ENCODE measurements at regions not wholly inside any gene's neighbourhood (a gene's known extent, or its start where the extent isn't known, plus 50 kb on each side); places are given as distances from the start of the nearest gene placed in this dataset.

DNA sequence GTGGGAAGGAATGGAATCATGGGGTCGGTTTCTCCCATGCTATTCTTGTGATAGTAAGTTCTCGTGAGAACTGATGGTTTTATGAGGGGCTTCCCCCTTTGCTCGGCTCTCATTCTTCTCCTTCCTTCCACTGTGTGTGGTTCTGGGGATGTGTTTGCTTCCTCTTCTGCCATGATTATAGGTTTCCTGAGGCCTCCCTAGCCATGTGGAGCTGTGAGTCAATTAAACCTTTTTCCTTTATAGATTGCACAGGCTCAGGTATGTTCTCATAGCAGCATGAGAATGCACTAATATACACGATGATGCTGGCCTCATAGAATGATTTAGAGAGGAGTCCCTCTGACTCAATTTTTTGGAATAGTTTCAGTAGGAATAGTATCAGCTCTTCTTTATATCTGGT lies 195.4 kb upstream of the IVNS1ABP start:
- no peak for DNase-seq

DNA sequence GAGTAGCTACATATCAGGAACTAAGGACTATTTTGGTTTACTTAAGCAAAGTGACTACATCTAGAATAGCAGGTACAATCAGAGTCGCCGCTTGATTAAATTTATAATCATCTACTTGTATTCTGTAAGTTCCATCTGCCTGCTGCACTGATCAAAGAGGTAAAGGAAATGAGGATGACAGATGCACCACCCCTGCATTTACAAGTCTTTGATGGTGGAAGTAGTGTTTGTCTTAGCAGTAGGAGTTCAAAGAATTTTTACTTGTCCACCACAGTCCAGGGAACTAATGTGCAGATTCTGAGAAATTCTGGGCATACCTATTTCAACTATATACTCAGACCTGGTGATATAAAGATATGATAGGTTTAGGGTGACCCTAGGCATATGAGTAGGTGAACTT lies 184.1 kb upstream of the IVNS1ABP start:
- no peak for DNase-seq

GRCh38 chr1:185500001-185500626 lies 183.1 kb upstream of the IVNS1ABP start:
- no peak for DNase-seq

DNA sequence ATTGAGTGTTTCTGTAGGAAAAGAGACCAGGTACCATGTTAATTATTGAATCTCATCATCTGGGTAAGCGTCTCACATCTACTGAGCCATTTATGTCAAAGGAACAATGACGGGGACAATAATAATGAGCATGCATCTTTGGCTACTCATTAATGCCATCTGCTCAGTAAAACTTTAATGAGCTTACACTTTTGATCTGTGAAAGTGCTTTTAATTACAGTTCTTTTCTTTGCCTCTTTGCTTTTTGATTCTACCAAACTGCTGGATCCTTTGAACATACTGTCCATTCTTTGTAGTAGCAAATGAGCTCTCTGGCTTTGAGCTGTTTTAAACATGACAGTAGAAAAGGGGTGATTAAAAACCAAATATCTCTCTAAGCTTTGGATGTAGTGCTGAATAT lies 181.2 kb upstream of the IVNS1ABP start:
- DNase-seq: no peak

DNA sequence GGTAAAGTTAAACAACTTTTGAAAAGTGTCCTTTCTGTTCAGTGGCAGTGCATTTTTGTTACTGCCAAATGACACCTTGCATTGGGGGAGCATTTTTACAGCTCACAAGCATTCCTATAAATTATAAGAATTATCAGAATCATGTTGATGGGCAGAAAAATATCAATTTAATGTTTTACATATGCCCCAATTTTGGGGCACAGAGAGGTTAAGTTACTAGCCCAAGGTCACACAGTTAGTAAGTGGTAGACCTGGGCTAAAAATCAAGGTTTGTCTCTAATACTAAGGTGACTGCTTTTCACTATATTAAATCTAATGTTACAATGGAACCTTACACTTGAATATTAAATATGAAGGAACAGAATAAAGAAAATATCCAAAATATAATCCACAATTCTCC lies 180.1 kb upstream of the IVNS1ABP start:
- no peak for DNase-seq

DNA sequence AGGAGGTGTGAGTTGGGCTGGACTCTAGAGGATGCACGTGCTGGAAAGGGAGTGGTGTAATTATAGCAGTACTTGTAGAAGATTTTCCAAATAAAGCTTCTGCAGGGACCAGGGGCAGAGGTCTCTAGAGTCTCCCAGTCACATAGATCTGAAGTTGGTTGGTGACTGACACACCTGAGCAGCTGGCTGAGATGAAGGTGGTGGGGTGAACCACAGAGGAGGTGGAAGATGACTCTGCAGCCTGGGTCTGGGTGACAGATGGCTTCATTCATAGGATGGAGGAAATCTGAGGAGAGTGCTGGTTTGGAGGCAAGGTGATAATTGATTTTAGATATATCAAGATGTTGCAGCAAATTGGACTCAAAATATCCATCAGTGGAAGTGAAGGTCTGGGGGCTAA lies 178.9 kb upstream of the IVNS1ABP start:
- DNase-seq: no peak

GRCh38 chr1:185495007-185495406 lies 178.0 kb upstream of the IVNS1ABP start:
- no peak for DNase-seq

DNA sequence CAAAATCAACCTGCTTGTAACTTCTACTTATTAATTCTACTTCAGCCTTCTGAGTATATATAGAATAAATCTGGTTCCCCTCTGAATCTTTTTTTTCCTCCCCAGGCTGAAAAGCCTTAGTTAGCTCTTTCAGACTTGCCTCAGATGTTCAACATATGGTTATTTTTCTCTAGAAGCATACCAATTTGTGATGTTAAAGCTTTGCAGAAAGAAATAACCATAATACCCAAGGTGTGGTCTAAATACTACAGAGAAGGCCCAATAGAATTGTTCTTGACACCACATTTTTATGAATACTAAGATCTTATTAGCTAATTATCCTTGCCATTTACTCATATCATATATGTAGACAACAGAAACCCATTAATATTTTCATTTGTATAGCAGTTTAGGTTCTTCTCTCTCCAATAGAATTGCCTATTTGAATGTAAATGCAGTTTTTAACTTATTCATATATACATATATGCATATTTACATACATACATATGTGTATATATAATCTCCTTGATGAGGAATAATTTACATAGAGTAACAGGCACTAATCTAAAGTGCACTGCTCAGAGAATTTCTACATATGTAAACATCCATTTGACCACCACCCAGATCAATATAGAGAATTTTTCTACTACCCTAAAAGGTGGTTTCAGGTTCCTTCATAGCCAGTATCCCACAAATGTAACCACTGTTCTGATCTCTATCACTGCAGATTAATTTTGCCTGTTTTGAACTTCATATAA lies 175.2 kb upstream of the IVNS1ABP start:
- no peak for DNase-seq

GRCh38 chr1:185491604-185492003 lies 174.6 kb upstream of the IVNS1ABP start:
- DNase-seq: no peak

DNA sequence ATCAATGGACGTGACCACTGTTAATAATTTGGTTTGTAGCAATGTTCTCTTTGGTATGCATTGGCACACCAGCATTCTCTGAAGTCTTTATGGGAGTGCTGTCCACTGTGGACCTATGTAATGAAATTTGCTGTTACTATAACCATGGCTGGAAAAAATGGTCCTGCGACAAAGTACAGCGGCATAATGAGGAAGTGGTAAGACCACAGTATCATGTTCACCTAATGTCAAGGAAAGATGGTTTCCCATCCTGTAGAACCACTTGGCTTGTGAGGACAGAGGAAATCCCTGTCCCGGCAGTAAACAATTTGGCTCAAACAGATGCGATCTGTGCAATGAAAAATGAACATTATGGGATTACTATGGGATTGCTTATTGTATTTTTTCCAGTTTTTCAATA lies 173.9 kb upstream of the IVNS1ABP start:
- DNase-seq: no peak

DNA sequence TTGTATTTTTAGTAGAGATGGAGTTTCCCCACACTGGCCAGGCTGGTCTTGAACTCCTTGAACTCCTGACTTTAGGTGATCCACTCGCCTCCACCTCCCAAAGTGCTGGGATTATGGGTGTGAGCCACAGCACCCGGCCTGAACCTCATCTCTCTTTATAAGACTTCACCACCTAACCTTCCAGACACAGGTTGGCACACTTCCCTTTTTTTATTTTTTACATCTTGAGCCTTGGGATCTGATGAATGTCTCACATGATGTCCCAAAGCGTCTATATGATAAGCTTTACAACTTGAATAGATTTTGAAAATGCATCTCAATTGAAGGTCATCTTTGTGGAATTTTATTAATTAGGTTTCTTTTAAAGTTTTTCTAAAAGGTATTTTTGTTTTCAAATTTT lies 172.4 kb upstream of the IVNS1ABP start:
- no peak for DNase-seq

GRCh38 chr1:185488808-185489207 lies 171.8 kb upstream of the IVNS1ABP start:
- no peak for DNase-seq

DNA sequence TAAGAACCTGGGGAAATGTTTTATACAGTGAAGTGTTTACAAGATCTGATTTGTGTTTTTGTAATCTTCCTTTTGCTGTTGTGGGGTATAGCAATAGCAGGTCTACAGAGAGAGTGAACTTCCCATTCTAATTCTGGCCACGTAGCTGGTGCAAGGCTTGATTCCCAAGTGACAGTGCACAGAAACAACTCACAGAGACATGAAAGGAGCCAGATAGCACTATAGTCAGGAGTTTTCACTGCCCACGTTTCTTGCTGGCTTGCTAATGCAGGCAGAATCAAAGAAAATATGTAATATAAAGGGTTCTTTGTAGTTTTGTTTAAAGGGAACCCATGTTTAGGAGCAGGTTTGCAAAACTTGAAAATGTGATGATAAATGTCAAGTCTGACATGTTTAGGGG lies 170.9 kb upstream of the IVNS1ABP start:
- DNase-seq: no peak

DNA sequence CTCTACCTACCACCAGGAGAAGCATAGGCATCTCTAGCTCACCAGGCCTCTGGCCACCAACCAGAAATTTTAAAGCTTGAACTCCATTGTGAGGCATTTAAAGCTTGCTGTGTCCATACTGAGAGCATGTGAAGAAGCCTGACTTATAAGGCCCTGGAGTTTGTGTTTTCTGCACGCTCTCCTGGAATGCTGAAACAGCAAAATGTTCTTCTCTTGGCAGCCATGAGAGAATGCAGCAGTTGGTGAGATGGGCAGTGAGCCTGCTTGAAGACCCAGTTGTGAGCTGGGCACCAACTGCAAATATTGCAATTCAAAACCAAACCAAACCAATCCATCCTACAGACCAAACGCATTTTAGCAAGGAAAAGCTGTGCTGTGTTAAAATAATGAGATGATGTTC lies 170.0 kb upstream of the IVNS1ABP start:
- DNase-seq: no peak

- no peak for DNase-seq
These were observed 169.3 kb upstream of the IVNS1ABP start for GRCh38 chr1:185486346-185486745.

DNA sequence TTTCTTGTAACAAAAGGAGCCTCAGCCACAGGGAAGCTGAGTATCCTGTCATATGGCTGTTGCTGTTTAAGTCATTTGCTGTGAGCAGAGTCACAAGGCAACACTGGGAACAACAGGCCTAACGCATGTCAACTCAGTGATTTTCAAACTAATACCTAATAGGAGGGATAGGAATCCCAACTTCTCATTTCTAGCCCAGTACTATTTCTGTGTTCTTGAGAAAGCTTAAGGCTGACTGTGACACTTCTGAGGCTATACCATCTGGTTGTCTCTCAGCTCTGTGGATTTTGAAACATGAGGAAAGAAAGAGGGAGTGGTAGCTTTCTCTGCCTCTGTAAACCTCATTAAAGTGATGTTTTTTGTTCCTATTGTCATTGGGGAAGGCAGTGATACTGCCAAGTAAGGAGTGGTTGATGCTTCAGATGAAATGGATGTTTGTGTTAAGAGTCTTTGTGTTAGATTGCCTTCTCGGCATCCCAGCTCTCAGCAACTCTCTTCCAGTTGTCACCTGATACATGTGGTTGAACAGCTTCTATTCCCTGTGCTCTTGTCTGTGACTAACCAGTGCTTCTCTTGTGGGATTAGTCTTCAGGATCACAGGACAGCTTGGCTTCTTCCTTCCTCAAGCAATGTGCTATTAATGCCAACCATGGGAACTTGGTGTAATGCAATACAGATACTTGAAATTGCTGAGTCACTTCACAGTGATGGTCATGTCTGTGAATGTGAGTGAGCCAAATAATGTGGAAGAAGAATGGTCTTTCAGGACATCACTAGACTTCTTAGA lies 166.8 kb upstream of the IVNS1ABP start:
- peak in 1 of 51 donors; percentile 13 for DNase-seq

DNA sequence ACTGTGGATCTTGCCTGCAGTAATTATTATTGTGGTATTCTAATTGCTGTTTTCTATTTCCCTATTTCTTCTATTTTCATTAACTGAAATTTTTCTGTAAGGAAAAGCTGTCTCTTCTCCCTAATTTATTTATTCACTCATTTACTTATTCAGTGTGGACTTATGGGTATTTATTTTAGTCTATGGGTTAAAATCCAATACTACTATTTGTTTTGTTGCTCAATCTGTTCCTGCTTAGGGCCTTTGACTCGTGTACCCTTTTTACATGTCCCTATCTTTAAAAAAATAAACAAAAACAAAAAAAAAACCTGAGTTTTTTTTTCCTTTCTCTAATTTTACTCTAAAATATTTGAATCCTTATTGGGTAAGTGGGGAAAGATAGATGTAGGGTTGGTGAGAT lies 166.2 kb upstream of the IVNS1ABP start:
- DNase-seq: no peak

GRCh38 chr1:185480545-185480944 lies 163.5 kb upstream of the IVNS1ABP start:
- no peak for DNase-seq

- DNase-seq: peak in 6 of 51 donors; percentile 2 to 14 (median 7)
These were observed 162.8 kb upstream of the IVNS1ABP start for GRCh38 chr1:185479796-185480195.

DNA sequence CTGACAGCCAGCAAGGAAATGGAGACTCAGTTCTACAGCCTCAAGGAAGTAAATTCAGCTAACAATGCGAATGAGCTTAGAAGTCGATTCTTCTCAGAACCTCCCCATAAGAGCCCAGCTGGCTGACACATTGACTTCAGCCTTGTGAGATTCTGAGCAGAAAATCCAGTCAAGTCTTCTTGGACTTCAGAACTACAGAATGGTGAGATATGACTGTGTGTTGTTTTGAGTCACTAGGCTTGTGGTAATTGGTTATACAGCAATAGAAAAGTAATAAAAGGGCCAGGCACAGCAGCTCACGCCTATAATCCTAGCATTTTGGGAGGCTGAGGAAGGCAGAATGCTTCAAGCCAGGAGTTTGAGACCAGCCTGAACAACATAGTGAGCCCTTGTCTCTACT lies 161.8 kb upstream of the IVNS1ABP start:
- no peak for DNase-seq

DNA sequence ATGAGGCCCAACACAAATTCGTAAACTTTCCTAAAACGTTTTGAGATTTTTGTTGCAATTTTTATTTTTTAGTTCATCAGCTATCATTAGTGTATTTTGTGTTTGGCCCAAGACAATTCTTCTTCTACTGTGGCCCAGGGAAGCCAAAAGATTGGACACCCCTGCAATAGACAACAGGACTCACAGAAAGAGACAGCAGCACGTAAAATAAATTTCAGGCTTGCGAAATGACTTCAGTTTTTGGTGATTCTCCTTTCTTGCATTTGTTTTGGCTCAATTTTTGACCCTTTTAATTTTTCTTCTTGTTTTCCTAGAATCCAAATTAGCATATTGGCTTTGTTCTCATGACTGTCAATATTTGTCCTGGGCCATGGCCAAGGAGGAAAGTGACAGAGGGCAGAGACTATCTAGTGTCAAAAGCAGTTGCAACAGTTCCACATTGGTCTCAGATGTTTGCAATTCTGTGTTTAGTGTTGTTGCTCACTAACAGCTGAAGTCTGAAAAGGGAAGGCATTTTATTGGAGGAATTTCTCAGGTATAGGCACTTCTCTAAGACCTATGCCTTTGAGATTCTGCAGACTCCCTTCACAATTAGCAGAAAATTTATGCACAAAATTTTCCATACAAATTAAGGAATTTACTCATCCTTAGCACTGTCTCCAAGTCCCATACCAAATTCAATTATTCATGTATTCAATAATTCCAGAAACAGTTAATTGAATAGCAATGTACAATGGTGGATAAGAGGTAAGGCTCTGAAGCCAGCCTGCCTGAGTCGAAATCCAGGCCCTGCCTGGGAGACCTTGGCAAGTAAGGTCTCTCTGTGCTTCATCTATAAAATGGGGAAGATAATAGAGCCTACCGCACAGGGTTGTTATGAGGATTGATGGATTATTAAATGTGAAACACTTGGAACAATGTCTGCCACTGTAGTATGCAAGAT lies 160.9 kb upstream of the IVNS1ABP start:
- DNase-seq: no peak

Data from hypothalamus (tissue), 51 donors.